Upper lobe of right lung (tissue), 1 donor: ENCODE measurements at regions not wholly inside any gene's neighbourhood (a gene's known extent, or its start where the extent isn't known, plus 50 kb on each side); places are given as distances from the start of the nearest gene placed in this dataset.

Experiments used
- ATAC-seq: fragments of 200-7000 bp; cut with Tn5 transposase; one replicate; pipeline ENCODE4 v1.9.1; 2020; ENCODE audit warnings: mild to moderate bottlenecking, moderate library complexity
- DNase-seq: peaks from one replicate; pipeline ENCODE4 v3.0.0-alpha.2; 2020
- H3K27ac ChIP-seq: fragments of 200-600 bp; one replicate; pipeline ENCODE4 v1.8.0; 2022
- H3K27me3 ChIP-seq: fragments of 200-600 bp; one replicate; pipeline ENCODE4 v1.8.0; 2022; ENCODE audit warnings: mild to moderate bottlenecking
- H3K36me3 ChIP-seq: fragments of 200-600 bp; one replicate; pipeline ENCODE4 v1.8.0; 2022
- H3K4me1 ChIP-seq: fragments of 200-600 bp; one replicate; pipeline ENCODE4 v1.8.0; 2022
- H3K4me3 ChIP-seq: fragments of 200-600 bp; one replicate; pipeline ENCODE4 v1.8.0; 2022; ENCODE audit warnings: mild to moderate bottlenecking
- H3K9me3 ChIP-seq: fragments of 200-600 bp; one replicate; pipeline ENCODE4 v1.8.0; 2022
- CTCF ChIP-seq: fragments of 200-600 bp; IDR thresholded peaks from one replicate; pipeline ENCODE4 v1.8.0; 2022; ENCODE audit warnings: antibody characterized with exemption
- intact Hi-C: fragments of 100-400 bp; cut with DNase I; formaldehyde crosslinking; loops from one replicate; pipeline ENCODE4 v1.11.0; 2022
- donor health status: DM: no; HTN: yes; CAD: no; lungs with severe emphysema.

GRCh38 chr4:27112587-27112986 lies 251.9 kb downstream of the STIM2 start:
- DNase-seq (no peak), ATAC-seq (no peak)
- Histone ChIP-seq H3K9me3 (no peaks in the 10 kb centered on the region), H3K27me3 (no peaks in the 10 kb centered on the region), H3K27ac (no peak overlapping the region), H3K36me3 (no peaks in the 10 kb centered on the region), H3K4me3 (no peak overlapping the region), H3K4me1 (no peaks in the 10 kb centered on the region)
- no peak for TF ChIP-seq CTCF
- intact Hi-C loops: no loop called here

GRCh38 chr4:27115221-27115620 lies 254.6 kb downstream of the STIM2 start:
- H3K9me3 ChIP-seq: no peaks in the 10 kb centered on the region
- no peak overlapping the region for H3K27ac ChIP-seq
- H3K36me3 ChIP-seq: no peaks in the 10 kb centered on the region
- DNase-seq (no peak), ATAC-seq (no peak)
- no peaks in the 10 kb centered on the region for H3K4me1 ChIP-seq
- no peaks in the 10 kb centered on the region for H3K27me3 ChIP-seq
- no peak overlapping the region for H3K4me3 ChIP-seq
- no peak for TF ChIP-seq CTCF
- intact Hi-C loops: no loop called here

- no peak for ATAC-seq
- Histone ChIP-seq H3K27me3 (no peaks in the 10 kb centered on the region), H3K4me3 (no peak overlapping the region), H3K4me1 (no peaks in the 10 kb centered on the region), H3K27ac (no peak overlapping the region), H3K9me3 (no peaks in the 10 kb centered on the region), H3K36me3 (no peaks in the 10 kb centered on the region)
- no peak for DNase-seq
- intact Hi-C loops: no loop called here
- TF ChIP-seq CTCF: no peak
These were observed 256.8 kb downstream of the STIM2 start for GRCh38 chr4:27117453-27117852.

- TF ChIP-seq CTCF: no peak
- Histone ChIP-seq H3K4me3 (no peak overlapping the region), H3K27ac (no peak overlapping the region), H3K27me3 (no peaks in the 10 kb centered on the region), H3K9me3 (no peaks in the 10 kb centered on the region), H3K4me1 (no peaks in the 10 kb centered on the region), H3K36me3 (no peaks in the 10 kb centered on the region)
- ATAC-seq (no peak), DNase-seq (no peak)
- intact Hi-C loops: no loop called here
These were observed 258.6 kb downstream of the STIM2 start for GRCh38 chr4:27119239-27119638.

GRCh38 chr4:27121830-27122229 lies 261.2 kb downstream of the STIM2 start:
- intact Hi-C loops: no loop called here

More at GRCh38 chr4:27121830-27122229, 261.2 kb downstream of the STIM2 start:
- Histone ChIP-seq H3K27ac (no peak overlapping the region), H3K4me1 (no peaks in the 10 kb centered on the region), H3K36me3 (no peaks in the 10 kb centered on the region), H3K4me3 (no peak overlapping the region), H3K27me3 (no peaks in the 10 kb centered on the region), H3K9me3 (no peaks in the 10 kb centered on the region)
- ATAC-seq: no peak
- TF ChIP-seq CTCF: no peak
- no peak for DNase-seq
